Ammon's horn (tissue), 1 donor: ENCODE measurements at regions not wholly inside any gene's neighbourhood (a gene's known extent, or its start where the extent isn't known, plus 50 kb on each side); places are given as distances from the start of the nearest gene placed in this dataset.
A peak's percentile ranks its signal among the peaks of the same experiment; 100 is the strongest.
"Not testable (repeated sequence)": the region's sequence is repeated elsewhere in the genome, so short reads cannot be mapped to it uniquely, and the experiment has no call there.

Source experiments
- DNase-seq: peaks from one replicate; pipeline ENCODE4 v3.0.0-alpha.2; 2016; ENCODE audit warnings: low spot score

- no peak for DNase-seq
These were observed 52.4 kb upstream of the GOLGA8J start for GRCh38 chr15:30030345-30030744.

- DNase-seq = peak; percentile 50
These were observed 58.9 kb upstream of the GOLGA8J start for GRCh38 chr15:30023798-30024295.

DNA sequence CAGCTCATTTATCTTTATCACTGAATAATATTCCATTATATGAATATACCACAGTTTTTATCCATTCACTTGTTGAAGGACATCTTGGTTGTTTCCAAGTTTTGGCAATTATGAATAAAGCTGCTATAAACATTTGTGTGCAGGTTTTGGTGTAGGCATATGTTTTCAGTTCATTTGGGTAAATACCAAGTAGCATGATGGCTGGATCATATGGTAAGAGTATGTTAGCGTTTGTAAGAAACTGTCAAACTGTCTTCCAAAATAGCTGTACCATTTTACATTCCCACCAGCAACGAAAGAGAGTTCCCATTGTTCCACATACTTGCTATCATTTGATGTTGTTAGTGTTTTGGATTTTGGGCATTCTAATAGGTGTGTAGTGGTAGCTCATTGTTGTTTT lies 72.0 kb upstream of the GOLGA8J start:
- no peak for DNase-seq

- DNase-seq = no peak
These were observed 74.6 kb upstream of the GOLGA8J start for GRCh38 chr15:30008156-30008555.

DNA sequence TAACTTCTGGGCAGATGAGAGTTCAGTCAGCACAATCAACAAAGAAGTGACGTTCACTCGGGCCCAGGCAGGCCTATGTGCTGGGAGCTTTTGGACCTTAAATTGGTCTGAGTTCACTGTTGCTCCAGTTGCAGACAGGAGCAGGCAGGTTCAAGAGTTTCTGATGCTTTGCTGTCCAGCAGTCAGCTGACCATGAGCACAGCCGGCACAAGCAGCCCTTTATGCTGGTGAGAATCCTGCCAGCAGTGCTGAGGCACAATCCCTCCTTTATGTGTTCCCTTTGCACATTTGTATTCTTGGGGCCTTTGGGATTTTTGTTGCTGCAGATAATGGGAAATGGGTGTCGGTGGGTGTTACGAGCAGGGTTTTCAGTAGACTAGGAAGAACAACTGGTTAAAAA lies 81.2 kb upstream of the GOLGA8J start:
- peak; percentile 98 for DNase-seq

- no peak for DNase-seq
These were observed 84.7 kb upstream of the GOLGA8J start for GRCh38 chr15:29998033-29998432.

DNA sequence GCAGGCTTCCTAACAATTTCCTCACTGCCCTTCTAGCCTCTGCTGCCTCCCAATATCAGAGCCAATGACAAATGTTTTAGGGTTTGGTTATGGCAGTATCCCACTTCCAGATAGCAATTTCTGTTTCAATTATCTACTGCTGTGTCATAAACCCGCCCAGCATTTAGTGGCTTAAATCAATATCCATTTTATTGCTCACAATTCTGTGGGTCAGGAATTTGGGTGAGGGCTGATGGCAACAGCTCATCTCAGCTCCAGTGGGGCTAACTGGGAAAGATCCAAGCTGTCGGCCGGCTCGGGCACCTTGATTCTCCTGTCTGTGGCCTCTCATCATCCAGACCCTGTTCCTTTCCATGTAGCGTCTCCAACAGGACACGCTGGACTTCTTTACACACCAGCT lies 85.3 kb upstream of the GOLGA8J start:
- no peak for DNase-seq

- no peak for DNase-seq
These were observed 88.5 kb upstream of the GOLGA8J start for GRCh38 chr15:29994284-29994683.

DNA sequence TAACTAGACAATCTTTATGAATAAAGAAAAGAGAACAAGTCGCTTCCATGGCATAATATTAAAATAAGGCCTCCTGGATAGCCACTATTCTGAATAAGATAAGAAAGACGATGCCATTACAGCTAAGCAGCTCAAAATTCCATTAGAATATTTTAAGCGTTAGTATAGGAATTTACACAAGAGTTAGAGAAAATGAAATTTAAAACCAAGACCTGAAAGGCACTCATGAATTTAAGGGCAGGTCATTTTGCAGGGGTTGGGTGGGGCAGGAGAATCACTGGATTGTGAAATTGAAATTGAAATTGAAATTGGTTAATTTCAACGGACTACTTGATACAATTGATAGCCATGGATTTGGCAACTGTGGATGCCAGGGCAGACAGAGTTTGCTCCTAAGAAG lies 91.8 kb upstream of the GOLGA8J start:
- no peak for DNase-seq

DNA sequence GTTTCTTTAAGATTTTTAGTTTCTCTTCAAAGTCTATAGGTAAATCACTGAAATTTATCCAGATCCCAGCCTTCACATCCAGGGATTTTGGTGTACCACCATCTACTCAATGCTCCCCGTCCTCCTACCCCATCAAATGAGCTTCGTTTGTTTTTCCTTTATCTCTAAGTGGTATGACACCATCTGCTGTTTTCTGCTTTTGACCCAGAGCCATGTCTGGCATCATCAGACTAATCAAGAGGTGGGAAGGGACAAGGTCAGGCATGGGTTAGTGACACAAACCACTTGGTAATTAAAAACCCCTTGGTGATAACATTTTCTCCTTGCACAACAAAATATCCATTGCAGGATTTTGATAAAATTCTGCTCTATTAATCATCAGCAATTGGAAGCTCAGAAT lies 92.7 kb upstream of the GOLGA8J start:
- no peak for DNase-seq

GRCh38 chr15:29988701-29989100 lies 94.1 kb upstream of the GOLGA8J start:
- peak; percentile 27 for DNase-seq

DNA sequence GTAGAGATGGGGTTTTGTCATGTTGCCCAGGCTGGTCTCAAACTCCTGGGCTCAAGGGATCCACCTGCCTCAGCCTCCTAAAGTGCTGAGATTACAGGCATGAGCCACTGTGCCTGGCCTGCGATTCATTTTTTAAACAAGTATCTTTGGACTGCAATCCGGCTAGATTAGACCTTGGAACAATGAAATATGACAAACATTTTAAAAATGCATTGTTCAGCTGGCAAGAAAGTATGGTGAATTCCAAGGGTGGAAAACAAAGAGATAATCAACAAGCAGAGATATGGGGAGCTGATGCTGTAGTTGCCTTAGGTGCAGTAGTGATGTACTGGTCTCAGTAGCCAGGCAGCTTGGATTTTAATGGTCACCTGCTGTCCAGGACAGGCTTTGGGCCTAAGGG lies 95.8 kb upstream of the GOLGA8J start:
- no peak for DNase-seq

DNA sequence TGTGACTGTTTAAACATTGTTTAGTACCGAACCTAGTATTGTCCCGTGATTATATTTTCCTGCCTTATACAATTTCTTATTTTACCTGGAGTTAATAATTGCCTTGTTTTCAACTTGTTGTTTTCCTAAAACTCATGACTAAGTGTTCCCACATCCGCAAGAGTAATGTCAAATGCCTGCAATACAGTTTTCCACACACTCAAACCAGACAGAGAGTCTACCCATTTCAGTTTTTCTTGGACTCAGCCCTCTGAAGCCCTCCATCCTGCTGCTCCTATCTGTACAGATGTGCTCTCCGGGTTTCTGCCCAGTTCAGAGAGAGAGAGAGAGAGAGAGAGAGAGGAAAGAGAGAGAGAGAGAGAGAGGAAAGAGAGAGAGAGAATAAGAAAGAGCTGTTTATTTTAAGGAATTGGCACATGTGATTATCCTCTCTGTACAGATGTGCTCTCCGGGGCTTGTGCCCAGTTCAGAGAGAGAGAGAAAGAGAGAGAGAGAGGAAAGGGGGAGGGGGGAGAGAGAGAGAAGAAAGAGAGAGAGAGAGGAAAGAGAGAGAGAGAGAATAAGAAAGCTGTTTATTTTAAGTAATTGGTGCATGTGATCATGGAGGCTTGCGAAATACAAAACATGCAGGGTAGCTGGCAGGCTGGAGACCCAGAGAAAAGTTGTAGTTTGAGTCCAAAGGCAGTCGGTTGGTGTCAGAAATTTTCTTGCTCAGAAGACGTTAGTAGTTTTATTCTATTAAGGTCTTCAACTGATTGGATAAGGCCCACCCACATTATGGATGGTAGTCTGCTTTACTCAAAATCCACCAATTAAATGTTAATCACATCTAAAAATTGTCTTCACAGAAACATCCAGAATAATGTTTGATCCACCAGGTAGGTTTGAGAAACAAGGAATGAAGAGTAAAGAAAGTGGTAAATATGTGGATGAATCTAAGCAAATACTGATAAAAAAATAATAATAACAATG lies 104.1 kb upstream of the GOLGA8J start:
- DNase-seq = peak; percentile 58

- DNase-seq = not testable (repeated sequence)
These were observed 108.7 kb upstream of the GOLGA8J start for GRCh38 chr15:29974056-29974455.

- DNase-seq = no peak
These were observed 110.7 kb upstream of the GOLGA8J start for GRCh38 chr15:29972051-29972450.

- DNase-seq = peak; percentile 47
These were observed 112.4 kb upstream of the GOLGA8J start for GRCh38 chr15:29970402-29970695.

DNA sequence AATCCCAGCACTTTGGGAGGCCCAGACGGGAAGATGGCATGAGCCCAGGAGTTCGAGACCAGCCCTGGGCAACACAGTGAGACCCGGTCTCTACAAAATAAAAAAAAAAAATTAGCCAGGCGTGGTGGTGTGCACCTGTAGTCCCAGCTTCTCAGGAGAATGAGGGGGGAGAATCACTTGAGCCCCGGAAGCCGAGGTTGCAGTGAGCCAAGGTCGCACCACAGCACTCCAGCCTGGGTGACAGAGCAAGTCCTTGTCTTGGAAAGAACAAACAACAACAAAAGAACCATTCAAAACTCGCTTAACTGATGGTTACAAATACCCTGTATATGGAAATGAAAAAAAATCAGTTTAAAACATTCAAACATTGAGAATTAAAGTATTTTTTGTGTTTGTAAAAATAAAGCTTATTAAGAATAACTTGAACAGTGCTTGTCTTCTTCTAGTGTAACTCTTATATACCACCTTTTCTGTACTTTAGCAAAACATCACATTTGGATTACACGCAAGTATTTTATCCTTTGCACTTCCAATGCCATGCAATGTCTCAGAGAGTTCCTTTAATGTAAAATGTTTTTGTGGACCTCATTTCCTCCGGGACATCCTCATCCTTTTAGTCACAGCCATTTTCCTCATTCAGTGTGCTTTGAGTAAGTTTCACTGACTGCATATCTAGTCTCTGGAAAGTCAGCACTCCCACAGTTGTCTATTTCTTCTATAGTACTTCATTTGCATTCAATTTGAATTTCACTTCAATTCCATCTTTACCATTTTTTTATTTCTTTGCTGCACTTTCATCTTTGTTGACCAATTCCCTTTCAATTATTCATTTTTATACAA lies 113.0 kb upstream of the GOLGA8J start:
- peak; percentile 72 for DNase-seq

GRCh38 chr15:29968895-29969561 lies 113.7 kb upstream of the GOLGA8J start:
- DNase-seq = no peak

GRCh38 chr15:29968099-29968894 lies 114.5 kb upstream of the GOLGA8J start:
- DNase-seq = peak; percentile 52

DNA sequence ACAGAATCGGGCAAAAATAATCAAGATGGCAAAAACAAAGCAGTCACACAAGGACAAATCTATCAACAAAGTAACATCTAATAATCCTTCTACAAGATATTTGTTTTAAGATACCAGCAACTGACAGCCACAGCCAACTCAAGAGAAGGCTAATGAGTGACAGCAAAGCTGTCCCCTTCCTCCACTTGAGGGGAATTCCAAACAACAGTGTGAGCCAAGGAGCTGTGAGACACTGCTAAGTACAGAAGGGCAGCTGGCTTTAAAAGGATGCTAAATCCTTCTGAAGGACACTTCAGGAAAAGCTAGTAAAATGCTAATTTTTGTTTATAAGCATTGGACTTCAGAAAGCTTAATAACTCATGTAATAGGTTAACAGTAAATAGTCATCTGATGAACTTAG lies 120.3 kb upstream of the GOLGA8J start:
- DNase-seq = no peak

DNA sequence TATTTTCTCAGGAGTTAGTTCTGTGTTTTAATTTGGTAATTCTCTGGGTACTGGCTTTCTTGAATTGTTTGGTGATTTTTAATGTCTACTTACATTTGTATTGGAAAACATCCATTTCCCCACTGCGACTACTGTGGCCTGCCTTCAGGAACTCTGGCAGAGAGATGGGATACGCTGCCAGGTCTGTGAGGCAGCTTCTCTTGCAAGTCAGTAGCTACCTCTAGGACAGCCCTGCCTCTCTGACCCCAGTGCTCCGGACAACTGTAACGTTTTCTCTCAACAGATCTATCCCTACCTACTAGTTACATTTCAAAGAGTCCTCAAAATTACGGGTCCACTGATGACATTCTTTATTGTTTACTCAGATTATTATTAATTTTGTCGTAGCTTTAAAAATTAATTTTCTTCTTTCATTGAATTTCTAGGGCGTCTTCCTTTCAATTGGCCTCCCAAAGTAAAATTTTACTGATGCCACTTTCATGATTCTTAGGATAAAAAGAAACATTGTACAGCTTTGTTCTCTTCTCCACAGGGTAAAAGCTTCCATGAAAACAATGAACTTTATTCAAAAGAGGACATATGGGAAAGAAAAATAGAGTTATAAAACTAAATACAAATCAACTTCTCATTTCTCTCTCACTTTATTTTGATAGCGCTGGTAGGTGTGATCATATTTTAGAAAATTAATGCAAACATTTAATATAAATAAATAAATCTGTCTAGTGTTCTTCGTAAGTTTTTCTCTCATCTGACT lies 123.2 kb upstream of the GOLGA8J start:
- DNase-seq = no peak
